GM18873 (cell line): ENCODE measurements at regions not wholly inside any gene's neighbourhood (a gene's known extent, or its start where the extent isn't known, plus 50 kb on each side); places are given as distances from the start of the nearest gene placed in this dataset.

Experiments
- ATAC-seq: cut with Tn5 transposase; IDR thresholded peaks from one replicate; pipeline ENCODE4 v1.9.1; 2021; ENCODE audit warnings: mild to moderate bottlenecking, moderate library complexity, moderate number of reproducible peaks; ENCODE audit not compliant: unreplicated experiment, low FRiP score

DNA sequence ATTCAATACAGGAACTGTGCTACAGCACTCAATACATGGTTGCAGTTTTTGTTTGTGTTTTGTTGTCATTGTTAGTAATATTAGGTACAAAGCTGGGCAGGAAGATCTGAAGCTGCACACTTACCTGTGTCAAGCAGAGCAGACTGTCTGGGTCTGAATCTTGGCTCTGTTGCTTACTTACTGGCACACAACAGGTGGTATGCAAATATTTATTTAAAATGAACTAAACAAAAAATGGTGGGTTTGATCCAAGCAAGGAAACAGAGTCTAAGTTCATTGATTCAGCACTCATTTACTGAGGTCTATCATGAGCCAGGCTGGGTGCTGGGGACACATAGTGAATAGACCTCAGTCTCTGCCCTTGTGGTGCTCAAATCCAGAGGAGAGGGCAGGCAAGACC is 230.4 kb downstream of the OMA1 start:
- ATAC-seq = no peak

GRCh38 chr1:58312971-58313563 is 233.5 kb downstream of the OMA1 start:
- ATAC-seq = no peak

DNA sequence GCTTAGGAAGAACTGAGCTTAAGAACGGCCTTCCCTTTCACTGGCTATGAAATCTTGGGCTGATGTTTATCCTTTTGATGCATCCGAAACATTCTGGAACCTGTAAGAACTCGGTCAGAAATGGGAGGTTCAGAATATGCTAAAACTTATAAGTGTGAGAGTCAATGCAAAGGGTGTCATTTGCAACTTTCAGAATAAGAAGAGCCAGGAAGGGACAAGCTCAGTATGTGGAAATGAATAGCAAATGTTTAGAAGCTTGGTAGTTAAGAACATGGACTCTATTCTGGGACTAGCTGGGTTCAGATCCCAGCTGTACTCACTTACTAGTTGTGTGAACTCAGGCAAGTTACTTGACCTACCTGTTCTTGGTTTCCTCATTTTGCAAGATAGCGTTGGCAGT is 234.1 kb downstream of the OMA1 start:
- no peak for ATAC-seq

GRCh38 chr1:58310881-58311280 is 235.6 kb downstream of the OMA1 start:
- no peak for ATAC-seq

DNA sequence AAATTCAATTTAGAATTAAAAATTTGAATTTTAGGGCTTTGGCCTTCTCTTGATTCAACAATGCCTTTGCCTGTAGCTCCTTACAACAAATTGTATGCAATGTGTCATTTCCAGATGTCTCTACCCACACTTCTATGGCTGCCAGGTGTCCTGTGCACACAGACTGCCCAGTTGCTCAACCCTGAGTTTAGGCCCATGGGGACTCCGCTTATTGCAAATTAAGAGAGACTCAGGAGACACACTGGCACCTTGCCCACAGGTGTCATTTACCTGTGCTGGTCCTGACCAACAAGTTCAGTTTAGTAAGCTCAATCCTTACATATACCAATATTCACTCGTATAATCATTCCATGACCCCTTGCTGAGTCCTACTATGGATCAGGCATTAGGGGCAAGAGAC is 236.1 kb downstream of the OMA1 start:
- no peak for ATAC-seq

DNA sequence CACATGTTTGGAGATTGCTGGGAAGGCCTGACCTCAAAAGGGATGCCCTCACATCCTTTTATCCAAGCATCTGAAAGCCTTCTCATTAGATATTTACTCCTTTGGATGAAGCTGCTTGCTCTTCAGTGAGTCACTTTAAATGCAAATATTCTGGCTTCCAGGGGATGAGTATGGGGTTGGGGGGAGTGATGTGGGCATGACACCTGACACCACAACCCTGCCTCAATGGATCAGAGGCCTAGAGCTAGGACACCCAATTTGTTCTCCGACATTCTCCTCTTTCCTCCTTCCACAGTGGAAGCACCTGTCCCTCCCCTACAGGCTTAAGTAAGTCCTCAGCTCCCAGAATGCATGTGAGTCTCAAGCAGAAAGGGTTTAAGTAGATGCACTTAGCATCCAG is 238.3 kb downstream of the OMA1 start:
- ATAC-seq = no peak

GRCh38 chr1:58307431-58307830 is 239.1 kb downstream of the OMA1 start:
- ATAC-seq = no peak

DNA sequence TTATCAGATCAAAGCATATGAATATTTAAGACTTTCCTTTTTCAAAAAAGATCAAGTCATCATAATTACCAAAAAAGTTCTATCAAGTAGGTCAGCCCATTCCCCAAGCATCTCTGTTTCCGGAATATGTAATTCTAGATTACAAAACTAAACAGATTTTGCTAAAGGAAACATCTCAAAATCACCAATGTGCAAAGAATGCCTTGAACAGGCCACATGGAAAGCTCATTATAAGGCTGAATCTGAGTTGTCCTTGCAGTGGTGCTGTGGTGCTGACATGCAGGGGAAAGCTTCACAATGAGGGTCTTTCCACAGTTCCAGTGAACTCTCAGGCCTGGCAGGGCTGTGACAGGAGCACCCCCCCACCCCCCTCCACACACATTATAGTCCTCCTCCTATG is 240.9 kb downstream of the OMA1 start:
- no peak for ATAC-seq

DNA sequence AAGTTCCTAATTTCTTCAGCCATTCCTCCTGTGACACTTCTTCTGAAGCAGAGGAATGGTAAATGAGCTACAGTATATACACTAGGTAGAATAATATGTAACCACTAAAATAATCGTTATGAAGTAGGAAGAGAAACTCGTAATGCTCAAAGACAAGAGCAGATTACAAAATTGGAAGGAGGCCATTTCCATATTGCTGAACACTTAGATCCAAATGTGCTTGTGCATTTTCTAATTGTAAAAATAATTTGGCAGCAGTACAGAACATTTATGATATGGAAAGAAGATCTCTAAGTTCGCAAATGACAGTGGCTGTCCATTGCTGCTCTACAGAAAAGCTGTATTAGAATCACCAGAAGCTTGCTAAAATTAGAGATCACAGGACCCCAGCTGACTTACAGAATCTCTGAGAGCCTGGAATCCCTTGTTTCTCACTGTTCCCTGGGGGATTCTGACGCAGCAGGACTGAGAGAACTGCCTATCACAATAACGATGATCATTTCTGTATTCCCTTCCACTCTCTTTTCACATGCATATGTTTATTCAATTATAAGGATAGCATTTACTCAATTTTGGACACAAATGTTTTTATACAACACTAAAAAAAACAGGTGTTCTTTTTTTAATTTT is 242.1 kb downstream of the OMA1 start:
- ATAC-seq = no peak

DNA sequence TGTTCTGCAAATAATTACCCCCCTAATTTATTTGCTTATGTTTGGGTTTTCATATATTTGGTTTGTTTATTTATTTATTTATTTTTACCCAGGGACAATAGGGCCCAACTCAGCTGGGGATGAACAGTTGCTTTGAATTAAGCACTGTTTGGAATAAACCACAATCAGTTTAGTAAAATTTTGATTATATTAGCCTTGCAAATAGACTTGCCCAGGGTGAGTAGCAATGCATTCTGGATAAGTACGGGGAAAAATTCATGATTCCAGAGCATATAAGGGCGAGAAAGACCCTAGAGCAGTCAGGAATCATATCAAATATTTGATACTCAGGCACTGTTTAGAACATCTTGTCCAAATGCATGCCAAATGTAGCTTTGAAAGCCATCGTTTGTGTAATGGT is 242.7 kb downstream of the OMA1 start:
- no peak for ATAC-seq

- ATAC-seq = no peak
Measured at GRCh38 chr1:58293388-58293787, 253.1 kb downstream of the OMA1 start.

GRCh38 chr1:58290685-58291372 is 255.7 kb downstream of the OMA1 start:
- ATAC-seq = no peak

DNA sequence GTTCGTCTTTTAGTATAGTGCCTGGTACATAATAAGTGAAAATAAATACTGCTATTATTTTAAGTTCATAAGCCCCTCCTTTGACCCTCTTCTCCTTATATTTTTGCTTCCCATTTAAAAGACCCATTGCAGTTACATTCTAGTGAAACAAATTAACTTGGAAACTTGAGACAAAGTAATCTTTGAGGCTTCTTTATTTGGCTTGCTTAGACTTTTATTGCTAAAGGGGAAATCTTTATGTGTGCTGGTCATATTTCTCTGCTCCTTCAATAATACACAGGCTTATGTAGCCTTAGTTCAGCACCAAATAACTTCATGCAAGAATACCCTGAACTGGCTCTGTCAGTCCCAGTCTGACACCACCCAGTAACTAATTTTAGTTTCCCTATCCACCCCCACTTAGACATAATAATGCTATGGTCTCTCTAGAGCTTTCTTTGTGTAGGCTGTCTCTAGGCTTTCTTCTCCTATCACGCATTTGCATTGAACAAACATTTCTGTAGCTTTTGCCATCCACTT is 257.8 kb downstream of the OMA1 start:
- no peak for ATAC-seq

DNA sequence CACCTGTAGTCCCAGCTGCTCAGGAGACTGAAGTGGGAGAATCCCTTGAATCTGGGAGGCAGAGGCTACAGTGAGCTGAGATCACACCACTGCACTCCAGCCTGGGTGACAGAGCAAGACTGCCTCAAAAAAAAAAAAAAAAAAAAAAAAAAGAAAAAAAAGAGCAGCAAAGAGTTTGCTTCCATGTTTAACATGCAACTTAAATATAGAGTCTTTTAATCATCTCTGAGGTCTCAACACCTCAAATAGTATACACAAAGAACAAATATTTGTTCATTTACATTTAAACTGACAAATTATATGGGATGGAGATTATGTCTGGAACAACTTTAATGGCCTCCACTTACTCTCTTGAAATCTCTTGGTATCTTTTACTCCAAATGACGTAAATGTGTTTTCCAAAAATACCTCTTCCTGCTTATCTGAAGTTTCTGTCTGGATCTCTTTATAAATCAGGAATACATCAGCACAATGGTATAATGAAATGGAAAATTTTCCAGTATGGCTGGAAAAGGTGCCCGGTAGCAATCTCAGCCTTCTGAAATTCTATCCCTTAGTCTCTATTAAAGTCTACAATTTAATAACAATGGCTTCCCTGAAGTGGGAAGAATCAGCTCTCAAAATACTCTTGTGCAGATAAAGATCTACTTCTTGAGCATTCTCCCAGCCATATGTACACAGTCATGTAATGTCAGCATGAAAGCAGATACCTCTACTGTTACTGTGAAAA is 258.5 kb downstream of the OMA1 start:
- no peak for ATAC-seq

DNA sequence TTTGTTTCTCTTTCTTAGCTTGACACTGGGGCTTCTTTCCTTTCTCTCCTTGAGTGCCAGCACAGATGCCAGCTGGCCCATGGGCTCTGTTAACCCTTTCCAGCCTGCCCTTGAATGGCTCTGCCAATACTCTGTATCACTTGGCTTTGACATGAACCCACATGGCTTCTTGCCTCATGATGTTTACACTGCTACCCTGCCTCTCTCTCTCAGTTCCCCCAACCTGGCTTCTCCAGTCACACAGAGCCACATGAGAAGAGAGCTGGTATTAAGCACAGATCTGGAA is 262.4 kb downstream of the OMA1 start:
- ATAC-seq = no peak

DNA sequence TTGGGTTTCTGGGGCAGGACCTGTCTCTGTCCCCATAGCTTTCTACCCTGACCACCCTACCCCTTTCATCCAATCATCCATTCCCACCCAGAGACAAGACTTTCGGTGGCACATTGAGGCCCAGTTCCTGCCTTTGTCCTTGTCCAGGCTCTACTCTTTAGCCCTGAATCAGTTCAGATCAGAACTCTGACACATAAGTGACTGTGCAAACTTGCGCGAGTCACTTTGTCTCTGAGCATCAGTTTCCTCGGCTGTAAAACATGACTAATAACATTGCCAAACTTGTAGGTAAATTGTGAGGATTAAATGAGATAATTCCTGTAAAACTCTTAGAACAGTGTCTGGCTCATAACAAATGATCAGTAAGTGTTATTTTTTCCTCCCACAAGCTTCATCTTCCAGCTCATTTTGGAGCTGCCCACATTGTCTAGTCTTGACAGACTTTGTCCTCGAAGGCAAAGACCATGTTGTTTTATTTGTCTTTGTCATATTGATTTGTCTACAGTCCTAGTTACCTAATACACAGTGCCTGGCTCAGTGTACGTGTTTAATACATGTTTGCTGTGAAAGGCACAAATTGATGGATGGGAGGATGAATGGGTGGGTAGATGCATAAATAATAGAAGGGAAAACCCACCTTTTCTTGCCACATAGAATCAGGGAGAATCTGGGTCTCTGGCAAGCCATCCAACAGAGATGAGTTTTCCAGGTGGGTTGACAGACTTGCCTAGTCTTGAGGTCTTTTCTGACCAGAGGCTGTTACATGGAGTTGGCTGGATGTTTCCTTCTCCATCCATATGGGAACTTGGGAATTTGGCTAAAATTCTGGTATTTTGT is 262.9 kb downstream of the OMA1 start:
- no peak for ATAC-seq

DNA sequence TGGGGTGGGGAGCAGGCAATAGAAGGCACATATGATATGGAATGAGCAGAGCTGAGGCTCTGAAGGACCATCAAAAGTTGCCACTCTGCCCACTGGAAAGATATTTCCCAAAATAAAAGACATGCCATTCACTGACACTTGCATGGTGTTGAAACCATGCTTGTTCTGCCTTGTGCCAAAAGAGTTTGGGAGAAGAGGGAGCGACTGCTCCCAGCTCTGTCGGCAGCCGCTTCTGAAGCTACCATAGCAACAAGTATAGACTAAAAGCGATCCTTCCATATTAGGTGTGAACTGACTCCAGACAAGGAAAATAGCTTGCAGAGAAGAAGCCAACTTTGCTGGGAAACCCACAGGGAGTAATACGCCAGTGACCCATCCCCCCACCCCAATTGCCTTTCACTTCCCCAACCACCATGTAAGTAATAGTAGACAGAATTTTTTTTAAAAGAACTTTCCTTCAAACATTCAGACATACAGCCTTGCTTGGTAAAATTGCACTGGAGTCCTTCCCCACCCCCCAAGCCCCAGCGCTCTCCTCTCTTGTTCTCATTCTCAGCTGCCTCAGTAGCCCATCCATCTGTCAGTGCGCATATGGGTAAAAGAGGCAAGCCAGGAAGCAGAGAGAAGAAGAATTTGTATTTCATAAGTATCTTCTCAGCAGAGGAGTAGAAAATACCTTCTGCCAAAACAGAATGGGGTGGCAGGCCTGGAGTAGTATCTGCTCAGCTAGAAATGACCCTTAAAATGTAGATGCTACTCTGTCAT is 263.7 kb downstream of the OMA1 start:
- no peak for ATAC-seq

DNA sequence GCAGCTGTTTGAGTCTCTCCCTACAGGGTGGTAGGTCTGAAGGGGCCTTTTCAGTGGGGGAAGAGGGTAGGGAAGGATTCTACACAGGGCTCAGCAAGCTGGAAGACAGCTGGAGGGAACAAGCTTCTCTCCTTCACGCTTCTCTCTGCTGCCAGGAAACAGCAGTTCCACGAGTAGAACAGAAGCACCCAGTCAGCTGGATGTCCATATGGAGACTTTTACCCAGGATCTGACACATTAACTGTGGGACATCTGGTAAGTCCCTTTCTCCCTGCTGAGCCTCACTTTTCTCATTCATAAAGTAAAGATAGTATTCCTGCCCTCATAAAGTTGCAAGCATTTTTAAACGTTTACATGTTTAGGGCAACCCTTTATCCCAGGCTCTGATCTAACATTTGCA is 280.3 kb downstream of the OMA1 start:
- no peak for ATAC-seq

- ATAC-seq = no peak
Measured at GRCh38 chr1:58264462-58264861, 282.1 kb downstream of the OMA1 start.

- no peak for ATAC-seq
Measured at GRCh38 chr1:58262702-58263101, 283.8 kb downstream of the OMA1 start.
